Lower leg skin (tissue), 4 donors: ENCODE measurements at regions not wholly inside any gene's neighbourhood (a gene's known extent, or its start where the extent isn't known, plus 50 kb on each side); places are given as distances from the start of the nearest gene placed in this dataset.

Experiments used
- DNase-seq, 2 donors: peaks; one replicate each; pipeline ENCODE4 v3.0.0-alpha.2; 2019; ENCODE audit warnings: low spot score in 2 of 2
- H3K4me3 ChIP-seq: fragments of 200-600 bp; sonication (generic); 2 replicates; pipeline ENCODE4 v1.5.1; 2017; ENCODE audit warnings: mild to moderate bottlenecking, low read depth; ENCODE audit not compliant: poor library complexity, severe bottlenecking
- CTCF ChIP-seq, 3 donors: fragments of 450-650 bp; IDR thresholded peaks; one replicate each; pipeline ENCODE4 v1.5.1; 2016; ENCODE audit warnings: antibody characterized with exemption in 3 of 3, mild to moderate bottlenecking in 3 of 3, moderate library complexity in 2 of 3
- POLR2A ChIP-seq, 2 donors: fragments of 450-650 bp; IDR thresholded peaks; one replicate each; pipeline ENCODE4 v1.6.1; 2016 to 2017; ENCODE audit warnings: antibody characterized with exemption in 2 of 2, mild to moderate bottlenecking in 1 of 2, moderate library complexity in 1 of 2
- WGBS, 2 donors: methylation state at CpG; one replicate each; pipeline ENCODE4 v1.1.5; 2018; 5-methylcytosine and 5-hydroxymethylcytosine counted together
- intact Hi-C: fragments of 100-400 bp; cut with DNase I; formaldehyde crosslinking; loops from one replicate; pipeline ENCODE4 v1.15.0; 2023; ENCODE audit warnings: low total_unique reads

GRCh38 chr5:82405618-82406204, 127.6 kb upstream of the RPS23 start:
- 77 to 79% methylated on average over 4 of the region's 4 CpGs for WGBS, 2 donors
- TF ChIP-seq CTCF (IDR thresholded peaks at IDR 0.05) (no peak), POLR2A (IDR thresholded peaks at IDR 0.05) (no peak)
- no peak overlapping the region for H3K4me3 ChIP-seq
- intact Hi-C loops: no loop called here
- no peak for DNase-seq

- WGBS, 2 donors: 66 to 75% methylated on average over 2 of the region's 2 CpGs
- intact Hi-C loops: no loop called here
Measured at GRCh38 chr5:82405161-82405560, 127.0 kb upstream of the RPS23 start.

GRCh38 chr5:82404382-82404945, 126.3 kb upstream of the RPS23 start:
- intact Hi-C loops: no loop called here
- no peak for TF ChIP-seq POLR2A (IDR thresholded peaks at IDR 0.05)
- no peak for TF ChIP-seq CTCF (IDR thresholded peaks at IDR 0.05)
- H3K4me3 ChIP-seq: no peak overlapping the region
- DNase-seq: no peak
- 87 to 92% methylated on average over 3 of the region's 3 CpGs for WGBS, 2 donors

More at GRCh38 chr5:82405161-82405560, 127.0 kb upstream of the RPS23 start:
- TF ChIP-seq CTCF (IDR thresholded peaks at IDR 0.05): no peak
- no peak for TF ChIP-seq POLR2A (IDR thresholded peaks at IDR 0.05)
- H3K4me3 ChIP-seq: no peak overlapping the region
- no peak for DNase-seq

- 85 to 88% methylated on average over 2 of the region's 2 CpGs for WGBS, 2 donors
- H3K4me3 ChIP-seq: no peak overlapping the region
- TF ChIP-seq CTCF (IDR thresholded peaks at IDR 0.05): no peak
- no peak for TF ChIP-seq POLR2A (IDR thresholded peaks at IDR 0.05)
- intact Hi-C loops: no loop called here
- DNase-seq: no peak
Measured at GRCh38 chr5:82403724-82404123, 125.6 kb upstream of the RPS23 start.

GRCh38 chr5:82403026-82403425, 124.9 kb upstream of the RPS23 start:
- intact Hi-C loops: no loop called here
- H3K4me3 ChIP-seq: no peak overlapping the region
- TF ChIP-seq CTCF (IDR thresholded peaks at IDR 0.05) (no peak), POLR2A (IDR thresholded peaks at IDR 0.05) (no peak)
- DNase-seq: no peak
- WGBS, 2 donors: 83 to 90% methylated on average over 2 of the region's 2 CpGs

- no peak overlapping the region for H3K4me3 ChIP-seq
- WGBS, 2 donors: 84 to 87% methylated on average over 2 of the region's 2 CpGs
- TF ChIP-seq CTCF (IDR thresholded peaks at IDR 0.05): no peak
- TF ChIP-seq POLR2A (IDR thresholded peaks at IDR 0.05): no peak
- intact Hi-C loops: no loop called here
- no peak for DNase-seq
Measured at GRCh38 chr5:82399111-82399510, 121.0 kb upstream of the RPS23 start.
